A549 (cell line): ENCODE measurements at regions not wholly inside any gene's neighbourhood (a gene's known extent, or its start where the extent isn't known, plus 50 kb on each side); places are given as distances from the start of the nearest gene placed in this dataset.

Experiments
- CTCF ChIP-seq: fragments of >200 bp; sonication (Bioruptor Twin); formaldehyde crosslinking; IDR thresholded peaks from 3 replicates; pipeline ENCODE4 v1.5.1; 2016
- MAX ChIP-seq: IDR thresholded peaks from 2 replicates; pipeline ENCODE4 v1.6.1; 2012
- POLR2A ChIP-seq: IDR thresholded peaks from 2 replicates; pipeline ENCODE4 v1.6.1; 2012; ENCODE audit warnings: mild to moderate bottlenecking, low read length
- SMC3 ChIP-seq: fragments of >200 bp; sonication (Bioruptor Twin); formaldehyde crosslinking; IDR thresholded peaks from 3 replicates; pipeline ENCODE4 v1.6.1; 2018; ENCODE audit warnings: inconsistent platforms
- ZNF302 ChIP-seq: fragments of 250-450 bp; sonication (Bioruptor Pico); IDR thresholded peaks from 2 replicates; pipeline ENCODE4 v1.9.0; 2021; ENCODE audit warnings: inconsistent platforms, mild to moderate bottlenecking, moderate library complexity

DNA sequence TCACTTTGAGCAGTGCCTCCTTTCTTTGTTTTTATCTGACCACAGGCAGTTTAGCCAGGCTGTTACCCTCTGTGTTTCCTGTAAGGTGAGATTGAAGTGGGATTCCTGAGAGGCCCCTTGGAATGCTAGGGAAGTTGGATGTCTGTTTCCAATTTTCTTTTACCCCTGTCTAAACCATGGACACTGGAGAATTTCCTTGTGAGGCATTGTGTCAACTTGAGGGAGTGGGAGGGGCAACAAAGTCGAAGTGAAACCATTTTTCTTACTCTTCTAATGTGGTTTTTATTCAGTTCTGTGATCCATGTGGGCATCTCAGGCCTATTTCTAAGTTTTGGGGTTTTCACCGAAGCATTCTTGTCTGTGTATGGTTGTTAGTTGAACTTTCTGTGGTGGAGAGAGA is 296.1 kb upstream of the UGT8 start:
- TF ChIP-seq CTCF (no peak), ZNF302 (CRISPR knock-in tag) (no peak), SMC3 (no peak), MAX (no peak), POLR2A (no peak)
